ENCODE measurements at regions not wholly inside any gene's neighbourhood (a gene's known extent, or its start where the extent isn't known, plus 50 kb on each side); places are given as distances from the start of the nearest gene placed in this dataset.

- TF ChIP-seq ZFX (IDR thresholded peaks at IDR 0.05) (no peak), CTCF (conservative IDR thresholded peaks at IDR 0.05) (no peak)
Measured at GRCh38 chr12:115519359-115519758, 758.1 kb downstream of the MED13L start.

GRCh38 chr12:115517913-115518312, 759.6 kb downstream of the MED13L start:
- no peak for TF ChIP-seq ZFX (IDR thresholded peaks at IDR 0.05)
- TF ChIP-seq CTCF (conservative IDR thresholded peaks at IDR 0.05), result no peak
- no peak overlapping the region for H3K27ac ChIP-seq

More at GRCh38 chr12:115519359-115519758, 758.1 kb downstream of the MED13L start:
- H3K27ac ChIP-seq, result no peak overlapping the region; the same call in 1 of the 2 replicates

GRCh38 chr12:115511986-115512711, 765.3 kb downstream of the MED13L start:
- no peak for TF ChIP-seq ZFX (IDR thresholded peaks at IDR 0.05)
- no peak overlapping the region for H3K27ac ChIP-seq

GRCh38 chr12:115511305-115511704, 766.2 kb downstream of the MED13L start:
- no peak overlapping the region for H3K27ac ChIP-seq
- TF ChIP-seq CTCF (conservative IDR thresholded peaks at IDR 0.05) (no peak), ZFX (IDR thresholded peaks at IDR 0.05) (no peak)

- no peak overlapping the region for H3K27ac ChIP-seq
- TF ChIP-seq CTCF (conservative IDR thresholded peaks at IDR 0.05), result no peak
- TF ChIP-seq ZFX (IDR thresholded peaks at IDR 0.05), result no peak
Measured at GRCh38 chr12:115508990-115509389, 768.5 kb downstream of the MED13L start.

GRCh38 chr12:115507951-115508722, 769.4 kb downstream of the MED13L start:
- TF ChIP-seq CTCF (conservative IDR thresholded peaks at IDR 0.05) (no peak), ZFX (IDR thresholded peaks at IDR 0.05) (no peak)
- no peak overlapping the region for H3K27ac ChIP-seq

- no peak overlapping the region for H3K27ac ChIP-seq
- TF ChIP-seq CTCF (conservative IDR thresholded peaks at IDR 0.05) (no peak), ZFX (IDR thresholded peaks at IDR 0.05) (no peak)
Measured at GRCh38 chr12:115507560-115507889, 770.0 kb downstream of the MED13L start.

All from C4-2B (cell line).